Upper lobe of right lung (tissue), 1 donor: ENCODE measurements at regions not wholly inside any gene's neighbourhood (a gene's known extent, or its start where the extent isn't known, plus 50 kb on each side); places are given as distances from the start of the nearest gene placed in this dataset.

Source experiments
- ATAC-seq: fragments of 200-7000 bp; cut with Tn5 transposase; one replicate; pipeline ENCODE4 v1.9.1; 2020; ENCODE audit warnings: mild to moderate bottlenecking, moderate library complexity
- DNase-seq: peaks from one replicate; pipeline ENCODE4 v3.0.0-alpha.2; 2020
- H3K27ac ChIP-seq: fragments of 200-600 bp; one replicate; pipeline ENCODE4 v1.8.0; 2022
- H3K27me3 ChIP-seq: fragments of 200-600 bp; one replicate; pipeline ENCODE4 v1.8.0; 2022; ENCODE audit warnings: mild to moderate bottlenecking
- H3K36me3 ChIP-seq: fragments of 200-600 bp; one replicate; pipeline ENCODE4 v1.8.0; 2022
- H3K4me1 ChIP-seq: fragments of 200-600 bp; one replicate; pipeline ENCODE4 v1.8.0; 2022
- H3K4me3 ChIP-seq: fragments of 200-600 bp; one replicate; pipeline ENCODE4 v1.8.0; 2022; ENCODE audit warnings: mild to moderate bottlenecking
- H3K9me3 ChIP-seq: fragments of 200-600 bp; one replicate; pipeline ENCODE4 v1.8.0; 2022
- CTCF ChIP-seq: fragments of 200-600 bp; IDR thresholded peaks from one replicate; pipeline ENCODE4 v1.8.0; 2022; ENCODE audit warnings: antibody characterized with exemption
- intact Hi-C: fragments of 100-400 bp; cut with DNase I; formaldehyde crosslinking; loops from one replicate; pipeline ENCODE4 v1.11.0; 2022
- donor health status: DM: no; HTN: yes; CAD: no; lungs with severe emphysema.

GRCh38 chr6:133833949-133834359 lies 55.0 kb upstream of the TCF21 start:
- Histone ChIP-seq H3K27ac (no peak overlapping the region), H3K4me1 (no peaks in the 10 kb centered on the region), H3K9me3 (no peaks in the 10 kb centered on the region), H3K4me3 (no peak overlapping the region), H3K36me3 (no peaks in the 10 kb centered on the region), H3K27me3 (no peaks in the 10 kb centered on the region)
- no peak for TF ChIP-seq CTCF
- intact Hi-C loops = no loop called here
- ATAC-seq (peak; percentile 27), DNase-seq (no peak)

GRCh38 chr6:133834472-133835170 lies 54.3 kb upstream of the TCF21 start:
- Histone ChIP-seq H3K36me3 (no peaks in the 10 kb centered on the region), H3K27me3 (no peaks in the 10 kb centered on the region), H3K4me3 (no peak overlapping the region), H3K27ac (no peak overlapping the region), H3K4me1 (no peaks in the 10 kb centered on the region), H3K9me3 (no peaks in the 10 kb centered on the region)
- TF ChIP-seq CTCF = no peak
- DNase-seq (no peak), ATAC-seq (no peak)
- intact Hi-C loops = no loop called here

- Histone ChIP-seq H3K9me3 (no peaks in the 10 kb centered on the region), H3K36me3 (no peaks in the 10 kb centered on the region), H3K4me3 (no peak overlapping the region), H3K27ac (no peak overlapping the region), H3K27me3 (no peaks in the 10 kb centered on the region), H3K4me1 (no peaks in the 10 kb centered on the region)
- TF ChIP-seq CTCF = no peak
- intact Hi-C loops = no loop called here
- DNase-seq (no peak), ATAC-seq (no peak)
Observed at GRCh38 chr6:133835901-133836300, 53.0 kb upstream of the TCF21 start.

- no peaks in the 10 kb centered on the region for H3K36me3 ChIP-seq
- no peaks in the 10 kb centered on the region for H3K27me3 ChIP-seq
- peak; percentile 72 for TF ChIP-seq CTCF
- H3K9me3 ChIP-seq = no peaks in the 10 kb centered on the region
- H3K27ac ChIP-seq = no peak overlapping the region
- peak; percentile 97 for ATAC-seq
- peak; percentile 87 for DNase-seq
- intact Hi-C loops = no loop called here
- no peaks in the 10 kb centered on the region for H3K4me1 ChIP-seq
- H3K4me3 ChIP-seq = peak overlapping the region; percentile 44
Observed at GRCh38 chr6:133837801-133838349, 51.0 kb upstream of the TCF21 start.
